ENCODE measurements at regions not wholly inside any gene's neighbourhood (a gene's known extent, or its start where the extent isn't known, plus 50 kb on each side); places are given as distances from the start of the nearest gene placed in this dataset.

- no peak for TF ChIP-seq POLR2AphosphoS5 (IDR thresholded peaks at IDR 0.05; ENCODE audit: low read depth, low read length)
- TF ChIP-seq TAF1 (IDR thresholded peaks at IDR 0.05; ENCODE audit: low read depth, low read length) = no peak
- TF ChIP-seq POLR2A (IDR thresholded peaks at IDR 0.05; ENCODE audit: low read depth, low read length) = no peak
- TF ChIP-seq PAX5 (IDR thresholded peaks at IDR 0.05; ENCODE audit: insufficient read depth, low read length, severe bottlenecking) = no peak
- TF ChIP-seq SPI1 (IDR thresholded peaks at IDR 0.05; ENCODE audit: low read depth, low read length) = no peak
- TF ChIP-seq POU2F2 (IDR thresholded peaks at IDR 0.05; ENCODE audit: low read depth, low read length) = no peak
Measured at GRCh38 chr19:28372576-28373247, 840.2 kb downstream of the UQCRFS1 start.

Measured in GM12891 (cell line).